A673 (cell line): ENCODE measurements at regions not wholly inside any gene's neighbourhood (a gene's known extent, or its start where the extent isn't known, plus 50 kb on each side); places are given as distances from the start of the nearest gene placed in this dataset.

Experiments
- EZH2 ChIP-seq: fragments of 200-600 bp; sonication (generic); IDR thresholded peaks from 2 replicates; pipeline ENCODE4 v1.6.1; 2017; ENCODE audit warnings: borderline replicate concordance, low read depth, mild to moderate bottlenecking, mixed read lengths, antibody characterized with exemption, low read length; ENCODE audit not compliant: poor library complexity, severe bottlenecking
- TF ChIP-seq, protein P1 (sequence below): fragments of 300-800, 200-600 bp; sonication (generic); conservative IDR thresholded peaks from 2 replicates; pipeline ENCODE4 v1.5.1; 2017; ENCODE audit warnings: low read depth, mild to moderate bottlenecking, antibody characterized with exemption, low read length, moderate library complexity, mixed read lengths

DNA sequence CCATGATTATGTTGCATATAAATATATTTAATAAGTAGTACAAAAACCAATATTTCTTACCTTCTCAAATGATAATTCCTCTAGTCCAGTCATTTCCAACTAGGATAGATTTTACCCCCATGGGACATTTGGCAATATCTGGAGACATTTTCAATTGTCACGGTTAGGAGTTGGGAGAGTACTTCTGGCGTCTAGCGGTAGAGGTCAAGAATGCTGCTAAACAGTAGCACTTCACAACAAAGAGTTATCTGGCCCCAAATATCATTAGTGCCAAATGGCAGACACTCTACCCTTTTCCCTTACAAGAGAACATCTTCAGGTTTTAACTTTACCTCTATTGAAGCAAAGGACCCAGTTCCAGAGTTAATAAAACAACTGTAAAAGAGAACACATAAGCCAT lies 168.1 kb downstream of the FAT4 start:
- TF ChIP-seq, protein P1, sequence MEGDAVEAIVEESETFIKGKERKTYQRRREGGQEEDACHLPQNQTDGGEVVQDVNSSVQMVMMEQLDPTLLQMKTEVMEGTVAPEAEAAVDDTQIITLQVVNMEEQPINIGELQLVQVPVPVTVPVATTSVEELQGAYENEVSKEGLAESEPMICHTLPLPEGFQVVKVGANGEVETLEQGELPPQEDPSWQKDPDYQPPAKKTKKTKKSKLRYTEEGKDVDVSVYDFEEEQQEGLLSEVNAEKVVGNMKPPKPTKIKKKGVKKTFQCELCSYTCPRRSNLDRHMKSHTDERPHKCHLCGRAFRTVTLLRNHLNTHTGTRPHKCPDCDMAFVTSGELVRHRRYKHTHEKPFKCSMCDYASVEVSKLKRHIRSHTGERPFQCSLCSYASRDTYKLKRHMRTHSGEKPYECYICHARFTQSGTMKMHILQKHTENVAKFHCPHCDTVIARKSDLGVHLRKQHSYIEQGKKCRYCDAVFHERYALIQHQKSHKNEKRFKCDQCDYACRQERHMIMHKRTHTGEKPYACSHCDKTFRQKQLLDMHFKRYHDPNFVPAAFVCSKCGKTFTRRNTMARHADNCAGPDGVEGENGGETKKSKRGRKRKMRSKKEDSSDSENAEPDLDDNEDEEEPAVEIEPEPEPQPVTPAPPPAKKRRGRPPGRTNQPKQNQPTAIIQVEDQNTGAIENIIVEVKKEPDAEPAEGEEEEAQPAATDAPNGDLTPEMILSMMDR = no peak
- TF ChIP-seq EZH2 = no peak
